GM12878 (cell line): ENCODE measurements at regions not wholly inside any gene's neighbourhood (a gene's known extent, or its start where the extent isn't known, plus 50 kb on each side); places are given as distances from the start of the nearest gene placed in this dataset.

Experiments
- ATAC-seq: fragments of 200-7000 bp; cut with Tn5 transposase; 3 replicates; pipeline ENCODE4 v1.9.1; 2020; ENCODE audit warnings: mild to moderate bottlenecking, moderate library complexity
- BruUV-seq: library from RNA; stranded (reverse); fragments of 400-500 nt; replicated peaks from 2 replicates; lab custom pipeline; 2021; lab: Mats Ljungman, UMichigan
- CTCF ChIA-PET: fragments of 300-600 bp; sonication (Branson Sonifier 250); formaldehyde crosslinking; extraction: SDS; loops from one replicate; lab custom pipeline; 2021; ENCODE audit warnings: inconsistent platforms; lab: Yijun Ruan, JAX
- POLR2A ChIA-PET: fragments of 350-600 bp; formaldehyde crosslinking; extraction: SDS; loops from one replicate; lab custom pipeline; 2021; ENCODE audit warnings: inconsistent platforms; lab: Charles Lee
- RAD21 ChIA-PET: fragments of 300-600 bp; sonication (Branson Sonifier 250); formaldehyde crosslinking; loops from one replicate; lab custom pipeline; 2023; ENCODE audit warnings: antibody characterized with exemption; ENCODE audit not compliant: unreplicated experiment; lab: Charles Lee
- SMC1A ChIA-PET: fragments of 300-600 bp; sonication (Branson Sonifier 250); formaldehyde crosslinking; loops from one replicate; lab custom pipeline; 2023; ENCODE audit not compliant: unreplicated experiment, uncharacterized antibody; lab: Charles Lee
- DNase-seq: peaks from one replicate; pipeline ENCODE4 v3.0.0-alpha.2; 2011; ENCODE audit warnings: low read depth, low spot score
- FAIRE-seq: peaks from 3 replicates; lab custom pipeline; 2011; peaks lifted over from hg19 to GRCh38; lab: Jason Lieb, UNC
- H2AFZ ChIP-seq: 2 replicates; pipeline ENCODE4 v1.6.0; 2011; ENCODE audit warnings: low read depth, low read length, control low read depth; ENCODE audit not compliant: control insufficient read depth
- H3K27ac ChIP-seq: 2 replicates; pipeline ENCODE4 v1.5.1; 2011; ENCODE audit warnings: control low read depth; ENCODE audit not compliant: control insufficient read depth, insufficient read depth
- H3K27me3 ChIP-seq, 2 experiments: replicated peaks in 1 of 2; 2 replicates each; pipeline versions ENCODE4 v1.6.0 to v1.6.1; 2011; ENCODE audit warnings: low read length in 1 of 2; ENCODE audit not compliant: control insufficient read depth in 2 of 2, insufficient read depth in 2 of 2
- H3K36me3 ChIP-seq, 2 experiments: 2 replicates each; pipeline ENCODE4 v1.5.1; 2011; ENCODE audit warnings: low read length in 1 of 2; ENCODE audit not compliant: control insufficient read depth in 2 of 2, insufficient read depth in 2 of 2
- H3K4me1 ChIP-seq: 2 replicates; pipeline ENCODE4 v1.6.1; 2011; ENCODE audit warnings: mild to moderate bottlenecking, low read length, moderate library complexity, mixed read lengths; ENCODE audit not compliant: control insufficient read depth, insufficient read depth
- H3K4me2 ChIP-seq: 2 replicates; pipeline ENCODE4 v1.6.0; 2011; ENCODE audit warnings: control low read depth; ENCODE audit not compliant: control insufficient read depth, insufficient read depth
- H3K4me3 ChIP-seq: fragments of 200-600 bp; sonication (generic); 2 replicates; pipeline ENCODE4 v1.5.1; 2016
- H3K79me2 ChIP-seq: 2 replicates; pipeline ENCODE4 v1.6.0; 2011; ENCODE audit warnings: low read length; ENCODE audit not compliant: control insufficient read depth, insufficient read depth
- H3K9ac ChIP-seq: 2 replicates; pipeline ENCODE4 v1.8.0; 2011; ENCODE audit warnings: low read length, control low read depth, mixed read lengths; ENCODE audit not compliant: control insufficient read depth, insufficient read depth
- H3K9me3 ChIP-seq: replicated peaks from 3 replicates; pipeline ENCODE4 v1.5.1; 2011; ENCODE audit warnings: mild to moderate bottlenecking, low read length; ENCODE audit not compliant: control insufficient read depth, insufficient read depth
- H4K20me1 ChIP-seq: 2 replicates; pipeline ENCODE4 v1.6.0; 2011; ENCODE audit not compliant: control insufficient read depth, insufficient read depth
- ASH2L ChIP-seq: fragments of 300-600, 200-600 bp; sonication (generic); IDR thresholded peaks from 2 replicates; pipeline ENCODE4 v1.6.1; 2017; ENCODE audit warnings: low read depth, mild to moderate bottlenecking, borderline replicate concordance
- BACH1 ChIP-seq: fragments of 450-650 bp; IDR thresholded peaks from 2 replicates; pipeline ENCODE4 v1.6.1; 2017; ENCODE audit warnings: mild to moderate bottlenecking, borderline replicate concordance
- CBX5 ChIP-seq: sonication (generic); IDR thresholded peaks from 2 replicates; pipeline ENCODE4 v1.6.1; 2016; ENCODE audit warnings: low read depth, moderate library complexity, mild to moderate bottlenecking, inconsistent platforms
- ESRRA ChIP-seq: IDR thresholded peaks from 2 replicates; pipeline ENCODE4 v1.6.1; 2012; ENCODE audit warnings: mild to moderate bottlenecking, low read length, improper control_type of control experiment
- POLR2AphosphoS2 ChIP-seq: IDR thresholded peaks from 2 replicates; pipeline ENCODE4 v1.6.1; 2011; ENCODE audit warnings: low read depth, mild to moderate bottlenecking, low read length, improper control_type of control experiment, moderate library complexity
- SMAD1 ChIP-seq: fragments of 450-650 bp; IDR thresholded peaks from 2 replicates; pipeline ENCODE4 v1.6.1; 2018; ENCODE audit warnings: mild to moderate bottlenecking, low read depth; ENCODE audit not compliant: partially characterized antibody
- ZBTB11 ChIP-seq: fragments of 450-650 bp; formaldehyde crosslinking; IDR thresholded peaks from 2 replicates; pipeline ENCODE4 v1.5.0; 2022; ENCODE audit warnings: mild to moderate bottlenecking, missing genetic modification characterization
- ZNF274 ChIP-seq: IDR thresholded peaks from one replicate; pipeline ENCODE4 v1.8.0; 2011; ENCODE audit not compliant: insufficient read length, insufficient read depth
- ZNF687 ChIP-seq: fragments of 450-650 bp; IDR thresholded peaks from 2 replicates; pipeline ENCODE4 v1.6.1; 2017; ENCODE audit warnings: mild to moderate bottlenecking, moderate library complexity
- WGBS: methylation state at CpG from one replicate; pipeline ENCODE4 v1.1.6; 2016; ENCODE audit warnings: low lambda C conversion rate; ENCODE audit not compliant: insufficient replicate concordance, insufficient coverage; ENCODE audit errors: missing lambda C conversion rate; 5-methylcytosine and 5-hydroxymethylcytosine counted together
- in situ Hi-C: fragments of 300-500 bp; cut with MboI; formaldehyde crosslinking; loops from 9 replicates; pipeline ENCODE4 v1.14.3; 2018; ENCODE audit warnings: mixed read lengths
- intact Hi-C: fragments of 100-400 bp; cut with micrococcal nuclease; formaldehyde crosslinking; loops from one replicate; pipeline ENCODE4 v1.14.2; 2022; ENCODE audit not compliant: unreplicated experiment

- TF ChIP-seq CBX5 (no peak), ASH2L (no peak), SMAD1 (no peak), BACH1 (no peak)
These were observed 73.6 kb downstream of the SIPA1L2 start (continued) for GRCh38 chr1:232556351-232556750.

- intact Hi-C loops, result no loop called here
- FAIRE-seq, result peak; percentile 35
- no peaks in the 10 kb centered on the region for H4K20me1 ChIP-seq
- H3K9ac ChIP-seq, result no peak overlapping the region
- H3K4me3 ChIP-seq, result no peak overlapping the region
- ChIA-PET POLR2A (no interaction called here), SMC1A (no interaction called here)
- no peak for ATAC-seq
- TF ChIP-seq ZNF687, result no peak
- no peak for TF ChIP-seq ESRRA
- no peak for TF ChIP-seq ZBTB11 (CRISPR knock-in tag)
- TF ChIP-seq ZNF274, result no peak
- TF ChIP-seq POLR2AphosphoS2, result no peak
- TF ChIP-seq, all 136 proteins: peak for 0
- in situ Hi-C loops, result no loop called here
- Histone ChIP-seq H3K4me1 (no peaks in the 10 kb centered on the region), H2AFZ (no peak overlapping the region), H3K79me2 (no peaks in the 10 kb centered on the region), H3K27ac (no peak overlapping the region), H3K9me3 (no peaks in the 10 kb centered on the region), H3K4me2 (no peak overlapping the region), H3K27me3 (peaks cover 3% of the 10 kb centered on the region in 2 experiments; a peak in 2 of 4 replicates), H3K36me3 (no peaks in the 10 kb centered on the region)
- no peak for DNase-seq
- no TSS peak for BruUV-seq
- ChIA-PET RAD21 (no interaction called here), CTCF (no interaction called here)
- 23% methylated on average over 2 of the region's 2 CpGs for WGBS
These were observed 74.3 kb downstream of the SIPA1L2 start for GRCh38 chr1:232555494-232556210.
